ENCODE measurements at regions not wholly inside any gene's neighbourhood (a gene's known extent, or its start where the extent isn't known, plus 50 kb on each side); places are given as distances from the start of the nearest gene placed in this dataset.

- H3K4me1 ChIP-seq: peaks cover 6% of the 10 kb centered on the region
- H3K36me3 ChIP-seq: no peaks in the 10 kb centered on the region
- DNase-seq: peak; percentile 76
- intact Hi-C loops (cut with DNase I): loop anchor here (5.0 to 10.0 kb wide), 2 partner anchors 40 to 48 kb away; no protein-coding TSS in a partner anchor
- H3K9ac ChIP-seq (ENCODE audit: low read depth in 2 of 2, low read length in 2 of 2): peak overlapping the region in 1 of 2 donors; percentile 59
- no peak overlapping the region for H3K4me3 ChIP-seq
- peak overlapping the region; percentile 93 for H3K27ac ChIP-seq
- H3K27me3 ChIP-seq: no peaks in the 10 kb centered on the region
- H3K9me3 ChIP-seq: no peaks in the 10 kb centered on the region
- no peak for TF ChIP-seq CTCF (IDR thresholded peaks at IDR 0.05)
These were observed 69.1 kb downstream of the VCPKMT start for GRCh38 chr14:50047274-50047676.

- no peaks in the 10 kb centered on the region for H3K9me3 ChIP-seq
- H3K4me3 ChIP-seq: no peak overlapping the region
- peaks cover 6% of the 10 kb centered on the region for H3K4me1 ChIP-seq
- no peak for TF ChIP-seq CTCF (IDR thresholded peaks at IDR 0.05)
- H3K27me3 ChIP-seq: no peaks in the 10 kb centered on the region
- intact Hi-C loops (cut with DNase I): loop anchor here (5.0 to 10.0 kb wide), 2 partner anchors 42 to 46 kb away; no protein-coding TSS in a partner anchor
- H3K27ac ChIP-seq: no peak overlapping the region
- H3K9ac ChIP-seq (ENCODE audit: low read depth in 2 of 2, low read length in 2 of 2): no peak overlapping the region
- no peak for DNase-seq
- H3K36me3 ChIP-seq: no peaks in the 10 kb centered on the region
These were observed 67.3 kb downstream of the VCPKMT start for GRCh38 chr14:50049093-50049492.

GRCh38 chr14:50049703-50050570 is 66.4 kb downstream of the VCPKMT start:
- H3K36me3 ChIP-seq: no peaks in the 10 kb centered on the region
- no peaks in the 10 kb centered on the region for H3K9me3 ChIP-seq
- intact Hi-C loops (cut with DNase I): loop anchor here (5.0 to 10.0 kb wide), 2 partner anchors 43 to 45 kb away; no protein-coding TSS in a partner anchor
- no peak overlapping the region for H3K9ac ChIP-seq (ENCODE audit: low read depth in 2 of 2, low read length in 2 of 2)
- no peak overlapping the region for H3K27ac ChIP-seq
- H3K27me3 ChIP-seq: no peaks in the 10 kb centered on the region
- no peak for TF ChIP-seq CTCF (IDR thresholded peaks at IDR 0.05)
- no peak for DNase-seq
- no peak overlapping the region for H3K4me3 ChIP-seq
- H3K4me1 ChIP-seq: peaks cover under 1% of the 10 kb centered on the region

GRCh38 chr14:50051106-50051505 is 65.3 kb downstream of the VCPKMT start:
- TF ChIP-seq CTCF (IDR thresholded peaks at IDR 0.05): no peak
- Histone ChIP-seq H3K27ac (no peak overlapping the region), H3K9me3 (no peaks in the 10 kb centered on the region), H3K4me3 (no peak overlapping the region), H3K4me1 (no peaks in the 10 kb centered on the region), H3K9ac (ENCODE audit: low read depth in 2 of 2, low read length in 2 of 2) (no peak overlapping the region), H3K27me3 (no peaks in the 10 kb centered on the region), H3K36me3 (no peaks in the 10 kb centered on the region)
- intact Hi-C loops (cut with DNase I): no loop called here
- no peak for DNase-seq

GRCh38 chr14:50051706-50052105 is 64.7 kb downstream of the VCPKMT start:
- H3K9ac ChIP-seq (ENCODE audit: low read depth in 2 of 2, low read length in 2 of 2): no peak overlapping the region
- TF ChIP-seq CTCF (IDR thresholded peaks at IDR 0.05): no peak
- H3K27me3 ChIP-seq: no peaks in the 10 kb centered on the region
- DNase-seq: no peak
- H3K9me3 ChIP-seq: no peaks in the 10 kb centered on the region
- no peaks in the 10 kb centered on the region for H3K4me1 ChIP-seq
- no peak overlapping the region for H3K4me3 ChIP-seq
- intact Hi-C loops (cut with DNase I): no loop called here
- H3K27ac ChIP-seq: no peak overlapping the region
- no peaks in the 10 kb centered on the region for H3K36me3 ChIP-seq
